GM06990 (cell line): ENCODE measurements at regions not wholly inside any gene's neighbourhood (a gene's known extent, or its start where the extent isn't known, plus 50 kb on each side); places are given as distances from the start of the nearest gene placed in this dataset.

Source experiments
- DNase-seq: peaks from one replicate; pipeline ENCODE4 v3.0.0-alpha.2; 2011; ENCODE audit not compliant: insufficient read length; ENCODE audit errors: extremely low read depth
- H3K27me3 ChIP-seq: replicated peaks from 2 replicates; pipeline ENCODE4 v1.6.0; 2011; ENCODE audit warnings: low read length; ENCODE audit not compliant: control insufficient read depth, insufficient read depth
- H3K36me3 ChIP-seq: 2 replicates; pipeline ENCODE4 v1.5.1; 2011; ENCODE audit warnings: low read length; ENCODE audit not compliant: control insufficient read depth, insufficient read depth
- H3K4me3 ChIP-seq: replicated peaks from 2 replicates; pipeline ENCODE4 v1.5.1; 2011; ENCODE audit warnings: low read depth, mild to moderate bottlenecking, control low read depth, low read length
- TF ChIP-seq, protein P1 (sequence below): IDR thresholded peaks from 2 replicates; pipeline ENCODE4 v1.5.1; 2011; ENCODE audit warnings: low read length, control low read depth, mild to moderate bottlenecking, inconsistent platforms; ENCODE audit not compliant: insufficient read depth, poor library complexity, severe bottlenecking

- DNase-seq = no peak
- H3K36me3 ChIP-seq = no peaks in the 10 kb centered on the region
- TF ChIP-seq, protein P1, sequence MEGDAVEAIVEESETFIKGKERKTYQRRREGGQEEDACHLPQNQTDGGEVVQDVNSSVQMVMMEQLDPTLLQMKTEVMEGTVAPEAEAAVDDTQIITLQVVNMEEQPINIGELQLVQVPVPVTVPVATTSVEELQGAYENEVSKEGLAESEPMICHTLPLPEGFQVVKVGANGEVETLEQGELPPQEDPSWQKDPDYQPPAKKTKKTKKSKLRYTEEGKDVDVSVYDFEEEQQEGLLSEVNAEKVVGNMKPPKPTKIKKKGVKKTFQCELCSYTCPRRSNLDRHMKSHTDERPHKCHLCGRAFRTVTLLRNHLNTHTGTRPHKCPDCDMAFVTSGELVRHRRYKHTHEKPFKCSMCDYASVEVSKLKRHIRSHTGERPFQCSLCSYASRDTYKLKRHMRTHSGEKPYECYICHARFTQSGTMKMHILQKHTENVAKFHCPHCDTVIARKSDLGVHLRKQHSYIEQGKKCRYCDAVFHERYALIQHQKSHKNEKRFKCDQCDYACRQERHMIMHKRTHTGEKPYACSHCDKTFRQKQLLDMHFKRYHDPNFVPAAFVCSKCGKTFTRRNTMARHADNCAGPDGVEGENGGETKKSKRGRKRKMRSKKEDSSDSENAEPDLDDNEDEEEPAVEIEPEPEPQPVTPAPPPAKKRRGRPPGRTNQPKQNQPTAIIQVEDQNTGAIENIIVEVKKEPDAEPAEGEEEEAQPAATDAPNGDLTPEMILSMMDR = no peak
Measured at GRCh38 chr9:4357929-4358328, 58.1 kb upstream of the GLIS3 start.

DNA sequence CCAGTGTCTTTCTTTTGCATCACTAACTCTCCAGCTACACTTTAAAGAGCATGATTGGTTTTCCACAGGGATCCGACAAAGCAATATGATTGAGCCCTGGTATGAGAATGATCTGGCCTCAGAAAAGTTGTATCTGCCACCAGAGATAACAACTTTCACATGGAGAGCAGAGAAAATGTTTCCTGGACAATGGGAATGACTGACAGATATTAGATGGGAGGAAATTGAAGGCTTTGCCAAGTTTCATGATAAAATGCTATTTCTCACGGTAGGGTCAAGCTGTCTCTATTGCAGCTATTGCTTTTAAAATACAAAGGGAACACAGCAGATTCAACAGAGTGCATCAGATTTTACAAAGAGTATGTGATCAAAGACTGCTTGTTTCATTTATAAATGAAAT, 56.4 kb upstream of the GLIS3 start:
- H3K27me3 ChIP-seq = no peaks in the 10 kb centered on the region; the same call in 1 of the 2 replicates
- TF ChIP-seq, protein P1 = no peak
- no peak overlapping the region for H3K4me3 ChIP-seq
- H3K36me3 ChIP-seq = no peaks in the 10 kb centered on the region
- DNase-seq = no peak

More at GRCh38 chr9:4357929-4358328, 58.1 kb upstream of the GLIS3 start:
- Histone ChIP-seq H3K27me3 (no peaks in the 10 kb centered on the region), H3K4me3 (no peak overlapping the region)

- TF ChIP-seq, protein P1 = no peak
- no peak for DNase-seq
- H3K36me3 ChIP-seq = no peaks in the 10 kb centered on the region
- H3K4me3 ChIP-seq = no peak overlapping the region
- no peaks in the 10 kb centered on the region; the same call in 1 of the 2 replicates for H3K27me3 ChIP-seq
Measured at GRCh38 chr9:4353236-4353635, 53.4 kb upstream of the GLIS3 start.

GRCh38 chr9:4349816-4350418, 50.0 kb upstream of the GLIS3 start:
- TF ChIP-seq, protein P1 = no peak

More at GRCh38 chr9:4349816-4350418, 50.0 kb upstream of the GLIS3 start:
- Histone ChIP-seq H3K4me3 (no peak overlapping the region), H3K36me3 (no peaks in the 10 kb centered on the region), H3K27me3 (no peaks in the 10 kb centered on the region; the same call in 1 of the 2 replicates)
- DNase-seq = no peak
